ENCODE measurements at regions not wholly inside any gene's neighbourhood (a gene's known extent, or its start where the extent isn't known, plus 50 kb on each side); places are given as distances from the start of the nearest gene placed in this dataset.

GRCh38 chr3:78140866-78141265 lies 1101.0 kb downstream of the ROBO2 start:
- no peak overlapping the region for H3K9ac ChIP-seq (ENCODE audit: insufficient read depth, low read length)
- H3K4me3 ChIP-seq (replicated peaks in 1 of 4; ENCODE audit: control extremely low read depth in 1 of 4, insufficient read depth in 1 of 4, low read depth in 3 of 4, low read length in 4 of 4), result no peak overlapping the region
- H3K36me3 ChIP-seq (ENCODE audit: control insufficient read depth, insufficient read depth, low read length), result no peaks in the 10 kb centered on the region
- H3K79me2 ChIP-seq (ENCODE audit: control insufficient read depth, insufficient read depth, low read length), result no peaks in the 10 kb centered on the region
- H4K20me1 ChIP-seq (ENCODE audit: control insufficient read depth, extremely low read depth, insufficient read depth, low read length), result no peaks in the 10 kb centered on the region
- H3K4me2 ChIP-seq (ENCODE audit: extremely low read depth, insufficient read depth, low read length), result no peak overlapping the region
- H2AFZ ChIP-seq (ENCODE audit: low read length), result no peak overlapping the region
- H3K27ac ChIP-seq (ENCODE audit: insufficient read depth, low read length), result no peak overlapping the region
- no peak for TF ChIP-seq EZH2 (IDR thresholded peaks at IDR 0.05; ENCODE audit: low read length, missing control alignments)
- no peak for TF ChIP-seq CTCF (conservative IDR thresholded peaks at IDR 0.05 in 1 of 2, IDR thresholded peaks at IDR 0.05 in 1 of 2; ENCODE audit: low read depth in 1 of 2, low read length in 2 of 2)
- no peaks in the 10 kb centered on the region for H3K9me3 ChIP-seq (ENCODE audit: control insufficient read depth, insufficient read depth, low read depth, low read length)
- DNase-seq (ENCODE audit: low read depth in 2 of 2), result peak in 1 of 2 donors; percentile 48
- no peaks in the 10 kb centered on the region for H3K27me3 ChIP-seq (ENCODE audit: control insufficient read depth, insufficient read depth, low read length)
- no peaks in the 10 kb centered on the region for H3K4me1 ChIP-seq (ENCODE audit: control insufficient read depth, extremely low read depth, insufficient read depth, low read length)

- Histone ChIP-seq H3K4me2 (ENCODE audit: extremely low read depth, insufficient read depth, low read length) (no peak overlapping the region), H3K79me2 (ENCODE audit: control insufficient read depth, insufficient read depth, low read length) (no peaks in the 10 kb centered on the region), H3K9me3 (ENCODE audit: control insufficient read depth, insufficient read depth, low read depth, low read length) (no peaks in the 10 kb centered on the region), H3K27me3 (ENCODE audit: control insufficient read depth, insufficient read depth, low read length) (no peaks in the 10 kb centered on the region), H3K4me3 (replicated peaks in 1 of 4; ENCODE audit: control extremely low read depth in 1 of 4, insufficient read depth in 1 of 4, low read depth in 3 of 4, low read length in 4 of 4) (no peak overlapping the region), H4K20me1 (ENCODE audit: control insufficient read depth, extremely low read depth, insufficient read depth, low read length) (no peaks in the 10 kb centered on the region), H2AFZ (ENCODE audit: low read length) (no peak overlapping the region), H3K9ac (ENCODE audit: insufficient read depth, low read length) (no peak overlapping the region), H3K36me3 (ENCODE audit: control insufficient read depth, insufficient read depth, low read length) (no peaks in the 10 kb centered on the region), H3K4me1 (ENCODE audit: control insufficient read depth, extremely low read depth, insufficient read depth, low read length) (no peaks in the 10 kb centered on the region), H3K27ac (ENCODE audit: insufficient read depth, low read length) (no peak overlapping the region)
- TF ChIP-seq EZH2 (IDR thresholded peaks at IDR 0.05; ENCODE audit: low read length, missing control alignments) (no peak), CTCF (conservative IDR thresholded peaks at IDR 0.05 in 1 of 2, IDR thresholded peaks at IDR 0.05 in 1 of 2; ENCODE audit: low read depth in 1 of 2, low read length in 2 of 2) (no peak)
- peak in 1 of 2 donors; percentile 89 for DNase-seq (ENCODE audit: low read depth in 2 of 2)
Measured at GRCh38 chr3:78141269-78141668, 1101.4 kb downstream of the ROBO2 start.

GRCh38 chr3:78143000-78143399 lies 1103.1 kb downstream of the ROBO2 start:
- Histone ChIP-seq H2AFZ (ENCODE audit: low read length) (no peak overlapping the region), H3K79me2 (ENCODE audit: control insufficient read depth, insufficient read depth, low read length) (no peaks in the 10 kb centered on the region), H3K4me1 (ENCODE audit: control insufficient read depth, extremely low read depth, insufficient read depth, low read length) (no peaks in the 10 kb centered on the region), H3K27ac (ENCODE audit: insufficient read depth, low read length) (no peak overlapping the region), H3K36me3 (ENCODE audit: control insufficient read depth, insufficient read depth, low read length) (no peaks in the 10 kb centered on the region), H3K9ac (ENCODE audit: insufficient read depth, low read length) (no peak overlapping the region), H4K20me1 (ENCODE audit: control insufficient read depth, extremely low read depth, insufficient read depth, low read length) (no peaks in the 10 kb centered on the region), H3K27me3 (ENCODE audit: control insufficient read depth, insufficient read depth, low read length) (no peaks in the 10 kb centered on the region), H3K4me2 (ENCODE audit: extremely low read depth, insufficient read depth, low read length) (no peak overlapping the region), H3K4me3 (replicated peaks in 1 of 4; ENCODE audit: control extremely low read depth in 1 of 4, insufficient read depth in 1 of 4, low read depth in 3 of 4, low read length in 4 of 4) (no peak overlapping the region), H3K9me3 (ENCODE audit: control insufficient read depth, insufficient read depth, low read depth, low read length) (no peaks in the 10 kb centered on the region)
- TF ChIP-seq CTCF (conservative IDR thresholded peaks at IDR 0.05 in 1 of 2, IDR thresholded peaks at IDR 0.05 in 1 of 2; ENCODE audit: low read depth in 1 of 2, low read length in 2 of 2) (no peak), EZH2 (IDR thresholded peaks at IDR 0.05; ENCODE audit: low read length, missing control alignments) (no peak)
- DNase-seq (ENCODE audit: low read depth in 2 of 2), result peak in 1 of 2 donors; percentile 22

All from fibroblast of lung (primary cell).